ENCODE measurements at regions not wholly inside any gene's neighbourhood (a gene's known extent, or its start where the extent isn't known, plus 50 kb on each side); places are given as distances from the start of the nearest gene placed in this dataset.

- ATAC-seq (ENCODE audit: low FRiP score) (no peak), DNase-seq (ENCODE audit: low spot score) (no peak)
- no peak for TF ChIP-seq CTCF (IDR thresholded peaks at IDR 0.05)
Observed at GRCh38 chrX:25156832-25157231, 141.1 kb upstream of the ARX start.

- TF ChIP-seq CTCF (IDR thresholded peaks at IDR 0.05), result no peak
- ATAC-seq (ENCODE audit: low FRiP score), result no peak
Observed at GRCh38 chrX:25156323-25156722, 140.6 kb upstream of the ARX start.

GRCh38 chrX:25154168-25154567 is 138.4 kb upstream of the ARX start:
- TF ChIP-seq CTCF (IDR thresholded peaks at IDR 0.05), result no peak
- ATAC-seq (ENCODE audit: low FRiP score), result no peak
- no peak for DNase-seq (ENCODE audit: low spot score)

More at GRCh38 chrX:25156323-25156722, 140.6 kb upstream of the ARX start:
- DNase-seq (ENCODE audit: low spot score), result no peak

- TF ChIP-seq CTCF (IDR thresholded peaks at IDR 0.05), result no peak
- no peak for ATAC-seq (ENCODE audit: low FRiP score)
- DNase-seq (ENCODE audit: low spot score), result no peak
Observed at GRCh38 chrX:25151749-25152148, 136.0 kb upstream of the ARX start.

GRCh38 chrX:25144043-25144940 is 128.5 kb upstream of the ARX start:
- peak; percentile 62 for DNase-seq (ENCODE audit: low spot score)
- ATAC-seq (ENCODE audit: low FRiP score), result no peak
- TF ChIP-seq CTCF (IDR thresholded peaks at IDR 0.05), result peak in 1 of 3 donors; percentile 18

GRCh38 chrX:25143596-25143995 is 127.8 kb upstream of the ARX start:
- no peak for ATAC-seq (ENCODE audit: low FRiP score)
- DNase-seq (ENCODE audit: low spot score), result no peak

More at GRCh38 chrX:25143596-25143995, 127.8 kb upstream of the ARX start:
- no peak for TF ChIP-seq CTCF (IDR thresholded peaks at IDR 0.05)

Data from omental fat pad (tissue), 3 donors.